ENCODE measurements at regions not wholly inside any gene's neighbourhood (a gene's known extent, or its start where the extent isn't known, plus 50 kb on each side); places are given as distances from the start of the nearest gene placed in this dataset.

DNA sequence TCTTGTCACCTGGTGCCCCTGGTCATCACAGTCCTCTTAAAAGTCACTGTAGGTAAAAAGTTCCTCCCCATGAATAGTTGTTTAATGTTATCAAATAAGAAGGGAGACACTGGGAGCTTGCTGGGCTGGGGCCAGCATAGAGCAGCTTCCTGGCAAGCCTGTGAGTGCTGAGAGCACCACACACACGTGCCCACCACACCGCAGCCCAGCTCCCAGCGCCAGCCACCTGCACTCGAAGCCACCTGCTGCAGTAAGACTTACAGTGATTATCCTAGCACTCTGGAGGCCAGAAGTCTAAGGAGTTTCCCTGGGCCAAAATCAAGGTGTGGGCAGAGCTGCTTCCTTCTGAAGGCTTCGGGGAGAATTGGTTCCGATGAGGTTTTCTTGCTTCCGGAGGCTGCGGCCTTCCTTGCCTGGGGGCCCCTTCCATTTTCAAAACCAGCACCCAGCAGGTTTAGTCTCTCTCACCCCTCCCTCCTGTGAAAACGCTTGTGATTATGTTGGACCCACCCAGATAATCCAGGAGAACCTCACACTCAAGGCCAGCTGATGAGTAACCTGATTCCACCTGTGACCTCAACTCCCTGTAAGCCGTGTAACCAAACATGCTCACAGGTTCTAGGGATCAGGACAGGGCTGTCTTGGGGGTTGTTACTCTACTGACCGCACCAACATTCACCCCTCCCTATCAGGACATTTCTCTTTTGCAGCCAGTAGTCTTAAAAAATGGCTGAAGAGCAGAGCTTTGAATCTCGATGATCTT lies 687.2 kb downstream of the TBC1D22A start (continued):
- TF ChIP-seq TOX (CRISPR knock-in tag; IDR thresholded peaks at IDR 0.05; ENCODE audit: borderline replicate concordance) (no peak), TCF4 (CRISPR knock-in tag; IDR thresholded peaks at IDR 0.05; ENCODE audit: borderline replicate concordance) (no peak), ZNF565 (CRISPR knock-in tag; conservative IDR thresholded peaks at IDR 0.05; ENCODE audit: low read depth) (no peak), ISL1 (CRISPR knock-in tag; IDR thresholded peaks at IDR 0.05) (no peak), ESRRG (CRISPR knock-in tag; IDR thresholded peaks at IDR 0.05) (no peak)

DNA sequence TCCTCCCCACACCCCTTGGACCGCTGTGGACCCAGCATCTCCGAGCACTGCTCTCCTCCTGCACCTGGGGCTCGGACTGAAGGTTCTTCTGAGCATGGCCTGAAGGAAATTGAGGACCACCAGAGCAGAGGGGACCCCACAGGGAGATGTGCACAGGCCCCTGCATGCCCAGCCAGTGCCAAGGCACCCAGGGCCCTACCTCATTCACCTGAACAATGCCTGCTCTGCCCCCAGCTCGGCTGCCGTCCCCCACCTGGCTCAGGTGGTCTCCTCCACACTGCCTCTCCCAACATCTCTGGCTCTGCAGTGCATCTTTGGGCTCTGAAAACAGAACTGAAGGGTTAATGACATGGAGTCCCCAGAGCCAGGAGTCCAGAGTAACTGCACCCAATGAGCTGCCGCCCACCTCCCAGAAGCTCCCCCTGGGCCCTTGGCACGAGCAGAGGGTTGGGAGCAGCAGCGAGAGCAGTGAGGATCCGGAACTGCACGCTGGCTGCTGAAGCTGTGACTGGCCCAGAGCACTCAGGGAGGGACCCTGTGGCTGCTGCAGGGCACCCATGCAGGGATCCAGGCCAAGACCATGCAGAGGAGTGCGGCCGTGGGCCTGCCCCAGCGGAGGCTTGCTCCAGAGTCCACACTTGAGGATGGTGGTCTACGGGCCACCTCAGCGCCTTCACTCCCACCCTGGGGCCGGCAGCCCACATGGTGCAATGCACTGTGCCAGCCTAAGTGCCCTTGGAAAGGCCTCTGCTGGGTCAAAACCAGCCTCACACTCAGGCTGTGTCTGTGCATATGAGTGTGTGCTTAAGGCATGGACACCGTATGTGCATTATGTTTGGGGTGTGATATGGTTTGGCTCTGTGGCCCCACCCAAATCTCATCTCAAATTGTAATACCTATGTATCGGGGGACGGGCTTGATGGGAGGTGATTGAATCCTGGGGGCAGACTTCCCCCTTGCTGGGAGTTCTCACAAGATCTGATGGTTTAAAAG lies 686.1 kb downstream of the TBC1D22A start:
- no peak for ATAC-seq
- no peak for TF ChIP-seq OSR1 (CRISPR knock-in tag; IDR thresholded peaks at IDR 0.05)
- TF ChIP-seq ZFP30 (CRISPR knock-in tag; IDR thresholded peaks at IDR 0.05): no peak
- no peak for TF ChIP-seq CSDC2 (CRISPR knock-in tag; IDR thresholded peaks at IDR 0.05)
- TF ChIP-seq, protein P1, sequence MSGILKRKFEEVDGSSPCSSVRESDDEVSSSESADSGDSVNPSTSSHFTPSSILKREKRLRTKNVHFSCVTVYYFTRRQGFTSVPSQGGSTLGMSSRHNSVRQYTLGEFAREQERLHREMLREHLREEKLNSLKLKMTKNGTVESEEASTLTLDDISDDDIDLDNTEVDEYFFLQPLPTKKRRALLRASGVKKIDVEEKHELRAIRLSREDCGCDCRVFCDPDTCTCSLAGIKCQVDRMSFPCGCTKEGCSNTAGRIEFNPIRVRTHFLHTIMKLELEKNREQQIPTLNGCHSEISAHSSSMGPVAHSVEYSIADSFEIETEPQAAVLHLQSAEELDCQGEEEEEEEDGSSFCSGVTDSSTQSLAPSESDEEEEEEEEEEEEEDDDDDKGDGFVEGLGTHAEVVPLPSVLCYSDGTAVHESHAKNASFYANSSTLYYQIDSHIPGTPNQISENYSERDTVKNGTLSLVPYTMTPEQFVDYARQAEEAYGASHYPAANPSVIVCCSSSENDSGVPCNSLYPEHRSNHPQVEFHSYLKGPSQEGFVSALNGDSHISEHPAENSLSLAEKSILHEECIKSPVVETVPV (CRISPR knock-in tag; IDR thresholded peaks at IDR 0.05): no peak
- no peak for TF ChIP-seq ZC3H10 (CRISPR knock-in tag; IDR thresholded peaks at IDR 0.05)
- no peak for TF ChIP-seq BACH2 (CRISPR knock-in tag; IDR thresholded peaks at IDR 0.05; ENCODE audit: borderline replicate concordance)
- TF ChIP-seq GLIS3 (CRISPR knock-in tag; IDR thresholded peaks at IDR 0.05): no peak
- TF ChIP-seq ISL1 (CRISPR knock-in tag; IDR thresholded peaks at IDR 0.05): no peak
- no peak for TF ChIP-seq TOX (CRISPR knock-in tag; IDR thresholded peaks at IDR 0.05; ENCODE audit: borderline replicate concordance)
- no peak for TF ChIP-seq SNAI2 (CRISPR knock-in tag; IDR thresholded peaks at IDR 0.05)
- no peak for TF ChIP-seq ARNTL (CRISPR knock-in tag; IDR thresholded peaks at IDR 0.05; ENCODE audit: borderline replicate concordance, low read depth)
- no peak for TF ChIP-seq RARB (CRISPR knock-in tag; IDR thresholded peaks at IDR 0.05)
- no peak for TF ChIP-seq ZNF70 (CRISPR knock-in tag; IDR thresholded peaks at IDR 0.05)

DNA sequence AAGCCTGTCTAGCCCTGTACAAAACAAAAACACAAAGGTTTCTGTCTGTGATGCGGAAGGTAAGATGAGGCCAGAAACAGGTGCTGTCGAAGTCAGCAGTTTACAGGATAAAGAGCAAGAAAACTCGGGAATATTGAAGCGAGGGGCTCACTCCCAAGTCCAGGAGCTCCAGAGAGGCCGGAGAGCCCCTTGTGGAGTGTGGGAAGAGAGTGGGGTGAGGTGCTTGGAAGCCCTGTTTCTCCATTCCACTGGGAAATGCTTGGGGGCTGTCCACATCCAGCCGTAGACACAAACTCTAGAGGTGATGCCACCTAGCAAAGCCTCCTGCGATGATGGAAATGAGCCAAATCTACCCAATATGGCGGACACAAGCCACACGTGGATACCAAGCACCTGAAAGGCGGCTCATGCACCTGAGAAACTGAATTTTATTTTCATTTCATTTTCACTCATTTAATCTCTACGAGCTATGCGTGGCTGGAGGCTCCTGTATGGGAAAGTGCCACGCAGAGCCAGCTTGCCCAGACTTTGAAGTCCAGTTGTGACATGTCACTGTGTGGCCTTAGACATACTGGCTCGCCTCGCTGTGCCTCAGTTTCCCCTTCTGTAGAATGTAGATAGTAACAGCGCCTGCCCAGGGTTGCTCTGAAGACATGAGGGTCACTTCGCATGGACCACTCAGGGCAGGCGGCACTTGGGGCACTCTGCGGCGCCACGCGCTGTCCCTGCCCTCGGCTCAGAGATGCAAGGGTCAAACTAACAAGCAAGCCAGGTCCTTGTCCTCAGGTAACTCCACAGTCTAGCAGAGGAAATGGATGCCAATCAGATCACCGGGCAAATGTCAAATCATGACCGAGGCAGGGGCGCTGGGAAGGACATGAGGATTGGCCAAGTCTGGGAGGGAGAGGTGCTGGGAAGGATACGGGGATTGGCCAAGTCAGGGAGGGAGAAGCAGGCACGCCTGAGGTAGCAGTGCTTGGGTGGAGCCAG lies 684.7 kb downstream of the TBC1D22A start:
- ATAC-seq: no peak
- TF ChIP-seq BACH2 (CRISPR knock-in tag; IDR thresholded peaks at IDR 0.05; ENCODE audit: borderline replicate concordance) (no peak), ARNTL (CRISPR knock-in tag; IDR thresholded peaks at IDR 0.05; ENCODE audit: borderline replicate concordance, low read depth) (no peak)
- TF ChIP-seq, protein P2, sequence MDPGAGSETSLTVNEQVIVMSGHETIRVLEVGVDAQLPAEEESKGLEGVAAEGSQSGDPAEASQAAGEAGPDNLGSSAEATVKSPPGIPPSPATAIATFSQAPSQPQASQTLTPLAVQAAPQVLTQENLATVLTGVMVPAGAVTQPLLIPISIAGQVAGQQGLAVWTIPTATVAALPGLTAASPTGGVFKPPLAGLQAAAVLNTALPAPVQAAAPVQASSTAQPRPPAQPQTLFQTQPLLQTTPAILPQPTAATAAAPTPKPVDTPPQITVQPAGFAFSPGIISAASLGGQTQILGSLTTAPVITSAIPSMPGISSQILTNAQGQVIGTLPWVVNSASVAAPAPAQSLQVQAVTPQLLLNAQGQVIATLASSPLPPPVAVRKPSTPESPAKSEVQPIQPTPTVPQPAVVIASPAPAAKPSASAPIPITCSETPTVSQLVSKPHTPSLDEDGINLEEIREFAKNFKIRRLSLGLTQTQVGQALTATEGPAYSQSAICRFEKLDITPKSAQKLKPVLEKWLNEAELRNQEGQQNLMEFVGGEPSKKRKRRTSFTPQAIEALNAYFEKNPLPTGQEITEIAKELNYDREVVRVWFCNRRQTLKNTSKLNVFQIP (CRISPR knock-in tag; IDR thresholded peaks at IDR 0.05; ENCODE audit: borderline replicate concordance, low read depth): no peak
- TF ChIP-seq, protein P3, sequence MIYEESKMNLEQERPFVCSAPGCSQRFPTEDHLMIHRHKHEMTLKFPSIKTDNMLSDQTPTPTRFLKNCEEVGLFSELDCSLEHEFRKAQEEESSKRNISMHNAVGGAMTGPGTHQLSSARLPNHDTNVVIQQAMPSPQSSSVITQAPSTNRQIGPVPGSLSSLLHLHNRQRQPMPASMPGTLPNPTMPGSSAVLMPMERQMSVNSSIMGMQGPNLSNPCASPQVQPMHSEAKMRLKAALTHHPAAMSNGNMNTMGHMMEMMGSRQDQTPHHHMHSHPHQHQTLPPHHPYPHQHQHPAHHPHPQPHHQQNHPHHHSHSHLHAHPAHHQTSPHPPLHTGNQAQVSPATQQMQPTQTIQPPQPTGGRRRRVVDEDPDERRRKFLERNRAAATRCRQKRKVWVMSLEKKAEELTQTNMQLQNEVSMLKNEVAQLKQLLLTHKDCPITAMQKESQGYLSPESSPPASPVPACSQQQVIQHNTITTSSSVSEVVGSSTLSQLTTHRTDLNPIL (CRISPR knock-in tag; IDR thresholded peaks at IDR 0.05; ENCODE audit: low read depth): no peak

DNA sequence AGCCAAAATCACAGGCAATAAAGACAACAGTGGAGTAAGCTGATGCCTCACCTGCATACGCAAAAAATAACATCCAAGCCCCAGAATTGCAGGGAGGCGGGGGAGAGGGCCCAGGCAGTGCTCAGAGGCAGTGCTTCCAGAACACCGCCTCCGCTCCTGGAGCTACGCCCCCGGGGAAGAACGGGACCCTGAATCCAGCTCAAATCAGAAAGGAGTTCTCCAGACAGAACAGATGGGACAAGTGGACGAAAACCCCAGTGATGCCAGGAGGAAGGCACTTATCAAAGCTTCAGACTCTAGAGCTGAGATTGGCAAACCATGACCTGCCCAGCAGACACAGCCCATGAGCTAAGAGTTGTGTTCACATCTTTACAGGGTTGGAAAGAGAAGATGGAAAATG lies 683.9 kb downstream of the TBC1D22A start:
- no peak for ATAC-seq
- TF ChIP-seq TCF4 (CRISPR knock-in tag; IDR thresholded peaks at IDR 0.05; ENCODE audit: borderline replicate concordance) (no peak), CSDC2 (CRISPR knock-in tag; IDR thresholded peaks at IDR 0.05) (no peak)
- TF ChIP-seq, protein P4, sequence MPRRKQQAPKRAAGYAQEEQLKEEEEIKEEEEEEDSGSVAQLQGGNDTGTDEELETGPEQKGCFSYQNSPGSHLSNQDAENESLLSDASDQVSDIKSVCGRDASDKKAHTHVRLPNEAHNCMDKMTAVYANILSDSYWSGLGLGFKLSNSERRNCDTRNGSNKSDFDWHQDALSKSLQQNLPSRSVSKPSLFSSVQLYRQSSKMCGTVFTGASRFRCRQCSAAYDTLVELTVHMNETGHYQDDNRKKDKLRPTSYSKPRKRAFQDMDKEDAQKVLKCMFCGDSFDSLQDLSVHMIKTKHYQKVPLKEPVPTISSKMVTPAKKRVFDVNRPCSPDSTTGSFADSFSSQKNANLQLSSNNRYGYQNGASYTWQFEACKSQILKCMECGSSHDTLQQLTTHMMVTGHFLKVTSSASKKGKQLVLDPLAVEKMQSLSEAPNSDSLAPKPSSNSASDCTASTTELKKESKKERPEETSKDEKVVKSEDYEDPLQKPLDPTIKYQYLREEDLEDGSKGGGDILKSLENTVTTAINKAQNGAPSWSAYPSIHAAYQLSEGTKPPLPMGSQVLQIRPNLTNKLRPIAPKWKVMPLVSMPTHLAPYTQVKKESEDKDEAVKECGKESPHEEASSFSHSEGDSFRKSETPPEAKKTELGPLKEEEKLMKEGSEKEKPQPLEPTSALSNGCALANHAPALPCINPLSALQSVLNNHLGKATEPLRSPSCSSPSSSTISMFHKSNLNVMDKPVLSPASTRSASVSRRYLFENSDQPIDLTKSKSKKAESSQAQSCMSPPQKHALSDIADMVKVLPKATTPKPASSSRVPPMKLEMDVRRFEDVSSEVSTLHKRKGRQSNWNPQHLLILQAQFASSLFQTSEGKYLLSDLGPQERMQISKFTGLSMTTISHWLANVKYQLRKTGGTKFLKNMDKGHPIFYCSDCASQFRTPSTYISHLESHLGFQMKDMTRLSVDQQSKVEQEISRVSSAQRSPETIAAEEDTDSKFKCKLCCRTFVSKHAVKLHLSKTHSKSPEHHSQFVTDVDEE (CRISPR knock-in tag; IDR thresholded peaks at IDR 0.05): no peak
- TF ChIP-seq, protein P1 (CRISPR knock-in tag; IDR thresholded peaks at IDR 0.05): no peak

All from SK-N-SH treated with all-trans-retinoic acid at 6 μM for 48 hours (cell line).